H9 (cell line): ENCODE measurements at regions not wholly inside any gene's neighbourhood (a gene's known extent, or its start where the extent isn't known, plus 50 kb on each side); places are given as distances from the start of the nearest gene placed in this dataset.

Experiments used
- DNase-seq: peaks from one replicate; pipeline ENCODE4 v3.0.0-alpha.2; 2017
- H2AFZ ChIP-seq: one replicate; pipeline ENCODE4 v1.6.1; 2013; ENCODE audit warnings: mild to moderate bottlenecking, low read length, control low read depth, moderate library complexity
- H2AK5ac ChIP-seq: 2 replicates; pipeline ENCODE4 v1.6.1; 2013; ENCODE audit warnings: low read length, control low read depth, mixed read lengths; ENCODE audit not compliant: insufficient read length
- H2BK120ac ChIP-seq: one replicate; pipeline ENCODE4 v1.6.1; 2013; ENCODE audit warnings: low read depth, mild to moderate bottlenecking, low read length, control low read depth, inconsistent platforms; ENCODE audit not compliant: poor library complexity, severe bottlenecking
- H2BK12ac ChIP-seq: 2 replicates; pipeline ENCODE4 v1.6.1; 2013; ENCODE audit warnings: low read length, control low read depth, mixed read lengths, low read depth; ENCODE audit not compliant: insufficient read length
- H2BK15ac ChIP-seq: 2 replicates; pipeline ENCODE4 v1.6.1; 2013; ENCODE audit warnings: low read depth, low read length, control low read depth
- H2BK20ac ChIP-seq: one replicate; pipeline ENCODE4 v1.6.1; 2013; ENCODE audit warnings: low read depth, mild to moderate bottlenecking, low read length, control low read depth, inconsistent platforms; ENCODE audit not compliant: poor library complexity, severe bottlenecking
- H2BK5ac ChIP-seq: 2 replicates; pipeline ENCODE4 v1.6.1; 2013; ENCODE audit warnings: low read length, control low read depth, mixed read lengths; ENCODE audit not compliant: insufficient read length
- H3K14ac ChIP-seq: 2 replicates; pipeline ENCODE4 v1.6.1; 2013; ENCODE audit warnings: low read length, control low read depth; ENCODE audit not compliant: insufficient read depth
- H3K18ac ChIP-seq: 2 replicates; pipeline ENCODE4 v1.6.1; 2013; ENCODE audit warnings: low read depth, mild to moderate bottlenecking, mixed read lengths, low read length, control low read depth; ENCODE audit not compliant: insufficient read length
- H3K23ac ChIP-seq: 2 replicates; pipeline ENCODE4 v1.6.1; 2013; ENCODE audit warnings: low read length, control low read depth, mixed read lengths, low read depth; ENCODE audit not compliant: insufficient read length
- H3K23me2 ChIP-seq: 2 replicates; pipeline ENCODE4 v1.6.1; 2013; ENCODE audit warnings: low read depth, mild to moderate bottlenecking, mixed read lengths, low read length, control low read depth; ENCODE audit not compliant: insufficient read length, poor library complexity, severe bottlenecking
- H3K27ac ChIP-seq: 2 replicates; pipeline ENCODE4 v1.5.1; 2013; ENCODE audit warnings: low read length, control low read depth, mixed read lengths, low read depth; ENCODE audit not compliant: insufficient read length
- H3K27me3 ChIP-seq: 2 replicates; pipeline ENCODE4 v1.6.1; 2013; ENCODE audit warnings: low read length, control low read depth, inconsistent platforms; ENCODE audit not compliant: insufficient read depth
- H3K4ac ChIP-seq: 2 replicates; pipeline ENCODE4 v1.6.1; 2013; ENCODE audit warnings: low read depth, mild to moderate bottlenecking, control low read depth, inconsistent platforms, low read length, moderate library complexity
- H3K4me1 ChIP-seq: 2 replicates; pipeline ENCODE4 v1.6.1; 2013; ENCODE audit warnings: low read length, control low read depth, inconsistent platforms; ENCODE audit not compliant: insufficient read depth
- H3K4me2 ChIP-seq: 2 replicates; pipeline ENCODE4 v1.6.1; 2013; ENCODE audit warnings: low read length, control low read depth, mixed read lengths; ENCODE audit not compliant: insufficient read length, insufficient read depth
- H3K56ac ChIP-seq: 2 replicates; pipeline ENCODE4 v1.6.1; 2013; ENCODE audit warnings: low read depth, mild to moderate bottlenecking, mixed read lengths, low read length, control low read depth; ENCODE audit not compliant: insufficient read length
- H3K79me1 ChIP-seq: 2 replicates; pipeline ENCODE4 v1.6.1; 2013; ENCODE audit warnings: low read depth, mild to moderate bottlenecking, moderate library complexity, low read length, control low read depth, inconsistent platforms; ENCODE audit not compliant: insufficient read depth, poor library complexity, severe bottlenecking
- H3K79me2 ChIP-seq: 2 replicates; pipeline ENCODE4 v1.6.1; 2013; ENCODE audit warnings: low read length, control low read depth, inconsistent platforms; ENCODE audit not compliant: insufficient read depth
- H3K9ac ChIP-seq: 2 replicates; pipeline ENCODE4 v1.6.1; 2013; ENCODE audit warnings: low read length, control low read depth, mixed read lengths; ENCODE audit not compliant: insufficient read length; ENCODE audit errors: extremely low read depth
- H3K9me3 ChIP-seq: one replicate; pipeline ENCODE4 v1.6.1; 2013; ENCODE audit warnings: low read depth, low read length, inconsistent platforms; ENCODE audit not compliant: control insufficient read depth
- H3T11ph ChIP-seq: one replicate; pipeline ENCODE4 v1.6.1; 2013; ENCODE audit warnings: mild to moderate bottlenecking, low read length, control low read depth, inconsistent platforms
- H4K20me1 ChIP-seq: one replicate; pipeline ENCODE4 v1.6.1; 2013; ENCODE audit not compliant: control insufficient read depth, insufficient read length, insufficient read depth
- H4K5ac ChIP-seq: 2 replicates; pipeline ENCODE4 v1.6.1; 2013; ENCODE audit warnings: low read depth, mild to moderate bottlenecking, mixed read lengths, low read length, control low read depth; ENCODE audit not compliant: insufficient read length
- H4K8ac ChIP-seq: replicated peaks from 2 replicates; pipeline ENCODE4 v1.6.1; 2013; ENCODE audit warnings: low read length, control low read depth, mixed read lengths, low read depth; ENCODE audit not compliant: insufficient read length
- H4K91ac ChIP-seq: 2 replicates; pipeline ENCODE4 v1.6.1; 2013; ENCODE audit warnings: low read depth, mild to moderate bottlenecking, moderate library complexity, mixed read lengths, low read length, control low read depth; ENCODE audit not compliant: insufficient read length
- H3K27ac Mint-ChIP-seq, 3 experiments: 2 replicates in 2 of 3; 3 replicates in 1 of 3; pipeline ENCODE4 v1.8.0; 2020 to 2021; ENCODE audit warnings: mixed read lengths in 3 of 3, mild to moderate bottlenecking in 1 of 3, moderate library complexity in 1 of 3
- H3K27me3 Mint-ChIP-seq: 2 replicates; pipeline ENCODE4 v1.8.0; 2021; ENCODE audit warnings: low read depth, mild to moderate bottlenecking, moderate library complexity, mixed read lengths
- H3K36me3 Mint-ChIP-seq, 3 experiments: 2 replicates in 2 of 3; 3 replicates in 1 of 3; pipeline ENCODE4 v1.8.0; 2020 to 2021; ENCODE audit warnings: low read depth in 3 of 3, mixed read lengths in 3 of 3; ENCODE audit not compliant: insufficient read depth in 1 of 3
- H3K4me1 Mint-ChIP-seq, 2 experiments: 2 replicates each; pipeline ENCODE4 v1.8.0; 2020; ENCODE audit warnings: mixed read lengths in 2 of 2
- H3K4me3 Mint-ChIP-seq, 2 experiments: 2 replicates in 1 of 2; 3 replicates in 1 of 2; pipeline ENCODE4 v1.8.0; 2020 to 2021; ENCODE audit warnings: mild to moderate bottlenecking in 2 of 2, mixed read lengths in 2 of 2, moderate library complexity in 1 of 2
- H3K9me3 Mint-ChIP-seq, 2 experiments: 2 replicates in 1 of 2; 3 replicates in 1 of 2; pipeline ENCODE4 v1.8.0; 2020; ENCODE audit warnings: mild to moderate bottlenecking in 2 of 2, mixed read lengths in 2 of 2, moderate library complexity in 1 of 2
- WGBS: extraction: QIAGEN DNeasy Blood & Tissue Kit; methylation state at CpG from one replicate; pipeline ENCODE4 v1.1.7; 2013; ENCODE audit warnings: missing lambda C conversion rate, low lambda C conversion rate, mixed read lengths; ENCODE audit not compliant: insufficient read length; ENCODE audit errors: extremely low coverage; 5-methylcytosine and 5-hydroxymethylcytosine counted together
- TF ChIP-seq, protein P1 (sequence below): fragments of 200-600 bp; sonication (generic); conservative IDR thresholded peaks from 3 replicates; pipeline ENCODE4 v1.8.0; 2021; ENCODE audit warnings: antibody characterized with exemption, mild to moderate bottlenecking

DNA sequence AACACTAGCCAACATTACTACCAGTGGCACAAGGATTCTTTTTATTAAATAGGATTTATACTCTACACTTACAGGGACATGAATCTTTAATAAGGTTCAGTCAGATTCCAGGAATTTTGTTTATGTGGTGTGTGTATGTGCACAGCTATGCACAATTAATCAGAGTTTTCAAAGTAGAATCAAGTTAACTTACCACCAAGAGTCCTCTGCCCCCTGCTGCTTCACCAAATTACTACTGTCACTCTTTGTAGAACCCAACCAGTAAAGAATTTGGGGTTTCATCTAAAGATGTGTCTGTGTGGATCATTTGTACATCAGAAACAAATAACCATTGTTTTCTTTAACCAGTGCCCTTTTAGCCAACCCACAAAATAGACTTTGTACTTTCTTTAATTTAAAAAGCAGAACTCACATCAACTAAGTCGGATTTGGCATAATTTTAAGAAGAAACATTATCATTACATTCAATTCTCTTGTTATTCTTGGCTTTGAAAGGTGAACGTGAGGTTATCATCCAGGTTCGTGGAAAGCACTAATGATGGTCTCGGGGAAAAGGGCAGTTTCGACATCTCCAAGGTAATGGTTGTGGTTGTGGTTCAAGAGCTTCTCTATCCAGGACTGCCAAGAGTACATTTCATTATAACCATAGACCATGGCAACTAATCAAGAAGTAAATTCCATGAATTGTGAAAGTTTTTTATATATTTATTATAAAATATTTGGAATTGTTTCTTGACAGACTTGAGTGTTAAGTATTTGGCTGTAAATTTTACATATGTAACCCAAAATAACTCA is 514.3 kb upstream of the ID4 start:
- no peak overlapping the region for H4K91ac ChIP-seq
- no peak overlapping the region for H4K5ac ChIP-seq
- no peaks in the 10 kb centered on the region for H3K36me3 Mint-ChIP-seq
- no peak overlapping the region for H3K27ac Mint-ChIP-seq
- H3K79me2 ChIP-seq, result no peaks in the 10 kb centered on the region
- no peak overlapping the region for H3K27ac ChIP-seq
- H2BK5ac ChIP-seq, result no peak overlapping the region
- no peak overlapping the region for H3K4me3 Mint-ChIP-seq
- H2BK12ac ChIP-seq, result no peak overlapping the region
- H3K14ac ChIP-seq, result no peak overlapping the region
- no peak overlapping the region for H3K4me2 ChIP-seq
- no peak overlapping the region for H3K4ac ChIP-seq
- peaks cover 5% of the 10 kb centered on the region; the same call in 1 of the 2 replicates for H3K4me1 ChIP-seq
- peaks cover 5% of the 10 kb centered on the region; the same call in 1 of the 2 replicates for H3K27me3 Mint-ChIP-seq
- no peak overlapping the region for H4K8ac ChIP-seq
- H3K18ac ChIP-seq, result no peak overlapping the region
- H3K9ac ChIP-seq, result no peak overlapping the region
- no peak overlapping the region for H2BK15ac ChIP-seq
- no peaks in the 10 kb centered on the region for H4K20me1 ChIP-seq
- no peak overlapping the region for H2BK20ac ChIP-seq
- peaks cover 15 to 19% of the 10 kb centered on the region in 2 experiments for H3K4me1 Mint-ChIP-seq
- no peak overlapping the region for H2BK120ac ChIP-seq
- H3K56ac ChIP-seq, result no peak overlapping the region
- H2AFZ ChIP-seq, result no peak overlapping the region
- no peaks in the 10 kb centered on the region for H3K23me2 ChIP-seq
- TF ChIP-seq, protein P1, sequence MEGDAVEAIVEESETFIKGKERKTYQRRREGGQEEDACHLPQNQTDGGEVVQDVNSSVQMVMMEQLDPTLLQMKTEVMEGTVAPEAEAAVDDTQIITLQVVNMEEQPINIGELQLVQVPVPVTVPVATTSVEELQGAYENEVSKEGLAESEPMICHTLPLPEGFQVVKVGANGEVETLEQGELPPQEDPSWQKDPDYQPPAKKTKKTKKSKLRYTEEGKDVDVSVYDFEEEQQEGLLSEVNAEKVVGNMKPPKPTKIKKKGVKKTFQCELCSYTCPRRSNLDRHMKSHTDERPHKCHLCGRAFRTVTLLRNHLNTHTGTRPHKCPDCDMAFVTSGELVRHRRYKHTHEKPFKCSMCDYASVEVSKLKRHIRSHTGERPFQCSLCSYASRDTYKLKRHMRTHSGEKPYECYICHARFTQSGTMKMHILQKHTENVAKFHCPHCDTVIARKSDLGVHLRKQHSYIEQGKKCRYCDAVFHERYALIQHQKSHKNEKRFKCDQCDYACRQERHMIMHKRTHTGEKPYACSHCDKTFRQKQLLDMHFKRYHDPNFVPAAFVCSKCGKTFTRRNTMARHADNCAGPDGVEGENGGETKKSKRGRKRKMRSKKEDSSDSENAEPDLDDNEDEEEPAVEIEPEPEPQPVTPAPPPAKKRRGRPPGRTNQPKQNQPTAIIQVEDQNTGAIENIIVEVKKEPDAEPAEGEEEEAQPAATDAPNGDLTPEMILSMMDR, result no peak
- H2AK5ac ChIP-seq, result no peak overlapping the region
- no peaks in the 10 kb centered on the region for H3K9me3 ChIP-seq
- no CpG with 5 or more reads among the region's 5 CpGs for WGBS
- H3T11ph ChIP-seq, result no peak overlapping the region
- no peak for DNase-seq
- H3K9me3 Mint-ChIP-seq, result no peaks in the 10 kb centered on the region; a peak in 1 of 5 replicates
- H3K27me3 ChIP-seq, result no peaks in the 10 kb centered on the region
- H3K23ac ChIP-seq, result no peak overlapping the region
- H3K79me1 ChIP-seq, result no peaks in the 10 kb centered on the region
